ENCODE measurements at regions not wholly inside any gene's neighbourhood (a gene's known extent, or its start where the extent isn't known, plus 50 kb on each side); places are given as distances from the start of the nearest gene placed in this dataset.

GRCh38 chr10:31081937-31082840 is 50.5 kb upstream of the ZNF438 start:
- DNase-seq: no peak

GRCh38 chr10:31083765-31084184 is 52.1 kb upstream of the ZNF438 start:
- peak; percentile 23 for DNase-seq

- no peak for DNase-seq
These were observed 55.3 kb upstream of the ZNF438 start for GRCh38 chr10:31087011-31087410.

GRCh38 chr10:31087851-31088250 is 56.2 kb upstream of the ZNF438 start:
- no peak for DNase-seq

GRCh38 chr10:31090894-31091607 is 59.4 kb upstream of the ZNF438 start:
- DNase-seq: no peak

- DNase-seq: no peak
These were observed 64.3 kb upstream of the ZNF438 start for GRCh38 chr10:31095677-31096560.

GRCh38 chr10:31098046-31098445 is 66.4 kb upstream of the ZNF438 start:
- DNase-seq: no peak

- no peak for DNase-seq
These were observed 67.4 kb upstream of the ZNF438 start for GRCh38 chr10:31099094-31099493.

- no peak for DNase-seq
These were observed 68.0 kb upstream of the ZNF438 start for GRCh38 chr10:31099664-31100063.

- DNase-seq: no peak
These were observed 68.5 kb upstream of the ZNF438 start for GRCh38 chr10:31100115-31100601.

- DNase-seq: no peak
These were observed 69.0 kb upstream of the ZNF438 start for GRCh38 chr10:31100662-31101061.

- DNase-seq: no peak
These were observed 69.5 kb upstream of the ZNF438 start for GRCh38 chr10:31101123-31101522.

- no peak for DNase-seq
These were observed 70.8 kb upstream of the ZNF438 start for GRCh38 chr10:31102421-31102820.

GRCh38 chr10:31103112-31103511 is 71.4 kb upstream of the ZNF438 start:
- DNase-seq: no peak

GRCh38 chr10:31112961-31113360 is 81.3 kb upstream of the ZNF438 start:
- DNase-seq: no peak

- no peak for DNase-seq
These were observed 84.6 kb upstream of the ZNF438 start for GRCh38 chr10:31116226-31116625.

- no peak for DNase-seq
These were observed 86.9 kb upstream of the ZNF438 start for GRCh38 chr10:31118556-31118955.

- no peak for DNase-seq
These were observed 88.7 kb upstream of the ZNF438 start for GRCh38 chr10:31120392-31120791.

GRCh38 chr10:31120961-31121685 is 89.5 kb upstream of the ZNF438 start:
- DNase-seq: no peak

GRCh38 chr10:31121757-31122577 is 90.3 kb upstream of the ZNF438 start:
- DNase-seq: no peak

GRCh38 chr10:31123946-31124345 is 92.3 kb upstream of the ZNF438 start:
- DNase-seq: no peak

All from NCI-H526 treated with DMSO at 0.1 percent for 48 hours (cell line).